GM12878 (cell line): ENCODE measurements at regions not wholly inside any gene's neighbourhood (a gene's known extent, or its start where the extent isn't known, plus 50 kb on each side); places are given as distances from the start of the nearest gene placed in this dataset.

ENCODE experiments used
- ATAC-seq: fragments of 200-7000 bp; cut with Tn5 transposase; 3 replicates; pipeline ENCODE4 v1.9.1; 2020; ENCODE audit warnings: mild to moderate bottlenecking, moderate library complexity
- BruUV-seq: library from RNA; stranded (reverse); fragments of 400-500 nt; replicated peaks from 2 replicates; lab custom pipeline; 2021; lab: Mats Ljungman, UMichigan
- CTCF ChIA-PET: fragments of 300-600 bp; sonication (Branson Sonifier 250); formaldehyde crosslinking; extraction: SDS; loops from one replicate; lab custom pipeline; 2021; ENCODE audit warnings: inconsistent platforms; lab: Yijun Ruan, JAX
- POLR2A ChIA-PET: fragments of 350-600 bp; formaldehyde crosslinking; extraction: SDS; loops from one replicate; lab custom pipeline; 2021; ENCODE audit warnings: inconsistent platforms; lab: Charles Lee
- RAD21 ChIA-PET: fragments of 300-600 bp; sonication (Branson Sonifier 250); formaldehyde crosslinking; loops from one replicate; lab custom pipeline; 2023; ENCODE audit warnings: antibody characterized with exemption; ENCODE audit not compliant: unreplicated experiment; lab: Charles Lee
- SMC1A ChIA-PET: fragments of 300-600 bp; sonication (Branson Sonifier 250); formaldehyde crosslinking; loops from one replicate; lab custom pipeline; 2023; ENCODE audit not compliant: unreplicated experiment, uncharacterized antibody; lab: Charles Lee
- DNase-seq: peaks from one replicate; pipeline ENCODE4 v3.0.0-alpha.2; 2011; ENCODE audit warnings: low read depth, low spot score
- FAIRE-seq: peaks from 3 replicates; lab custom pipeline; 2011; peaks lifted over from hg19 to GRCh38; lab: Jason Lieb, UNC
- H2AFZ ChIP-seq: 2 replicates; pipeline ENCODE4 v1.6.0; 2011; ENCODE audit warnings: low read depth, low read length, control low read depth; ENCODE audit not compliant: control insufficient read depth
- H3K27ac ChIP-seq: 2 replicates; pipeline ENCODE4 v1.5.1; 2011; ENCODE audit warnings: control low read depth; ENCODE audit not compliant: control insufficient read depth, insufficient read depth
- H3K27me3 ChIP-seq, 2 experiments: replicated peaks in 1 of 2; 2 replicates each; pipeline versions ENCODE4 v1.6.0 to v1.6.1; 2011; ENCODE audit warnings: low read length in 1 of 2; ENCODE audit not compliant: control insufficient read depth in 2 of 2, insufficient read depth in 2 of 2
- H3K36me3 ChIP-seq, 2 experiments: 2 replicates each; pipeline ENCODE4 v1.5.1; 2011; ENCODE audit warnings: low read length in 1 of 2; ENCODE audit not compliant: control insufficient read depth in 2 of 2, insufficient read depth in 2 of 2
- H3K4me1 ChIP-seq: 2 replicates; pipeline ENCODE4 v1.6.1; 2011; ENCODE audit warnings: mild to moderate bottlenecking, low read length, moderate library complexity, mixed read lengths; ENCODE audit not compliant: control insufficient read depth, insufficient read depth
- H3K4me2 ChIP-seq: 2 replicates; pipeline ENCODE4 v1.6.0; 2011; ENCODE audit warnings: control low read depth; ENCODE audit not compliant: control insufficient read depth, insufficient read depth
- H3K4me3 ChIP-seq: fragments of 200-600 bp; sonication (generic); 2 replicates; pipeline ENCODE4 v1.5.1; 2016
- H3K79me2 ChIP-seq: 2 replicates; pipeline ENCODE4 v1.6.0; 2011; ENCODE audit warnings: low read length; ENCODE audit not compliant: control insufficient read depth, insufficient read depth
- H3K9ac ChIP-seq: 2 replicates; pipeline ENCODE4 v1.8.0; 2011; ENCODE audit warnings: low read length, control low read depth, mixed read lengths; ENCODE audit not compliant: control insufficient read depth, insufficient read depth
- H3K9me3 ChIP-seq: replicated peaks from 3 replicates; pipeline ENCODE4 v1.5.1; 2011; ENCODE audit warnings: mild to moderate bottlenecking, low read length; ENCODE audit not compliant: control insufficient read depth, insufficient read depth
- H4K20me1 ChIP-seq: 2 replicates; pipeline ENCODE4 v1.6.0; 2011; ENCODE audit not compliant: control insufficient read depth, insufficient read depth
- CREM ChIP-seq: IDR thresholded peaks from 2 replicates; pipeline ENCODE4 v1.6.1; 2014; ENCODE audit warnings: antibody characterized with exemption, low read depth
- ELK1 ChIP-seq: IDR thresholded peaks from 2 replicates; pipeline ENCODE4 v1.6.1; 2012; ENCODE audit warnings: low read depth, low read length, improper control_type of control experiment
- SMAD5 ChIP-seq: IDR thresholded peaks from 2 replicates; pipeline ENCODE4 v1.6.1; 2016; ENCODE audit warnings: antibody characterized with exemption, low read depth
- SPI1 ChIP-seq: IDR thresholded peaks from 2 replicates; pipeline ENCODE4 v1.6.1; 2011; ENCODE audit warnings: low read depth, mild to moderate bottlenecking, low read length, moderate library complexity, borderline replicate concordance; ENCODE audit not compliant: insufficient read depth
- SRF ChIP-seq, 2 experiments: IDR thresholded peaks; 2 replicates each; pipeline ENCODE4 v1.6.1; 2011; ENCODE audit warnings: low read depth in 2 of 2, low read length in 2 of 2, mild to moderate bottlenecking in 1 of 2, moderate library complexity in 1 of 2
- TCF12 ChIP-seq: IDR thresholded peaks from 2 replicates; pipeline ENCODE4 v1.6.1; 2011; ENCODE audit warnings: low read depth, mild to moderate bottlenecking, low read length
- ZNF207 ChIP-seq: fragments of 450-650 bp; IDR thresholded peaks from 2 replicates; pipeline ENCODE4 v1.6.1; 2014; ENCODE audit warnings: antibody characterized with exemption, mild to moderate bottlenecking, borderline replicate concordance
- ZSCAN29 ChIP-seq: fragments of 450-650 bp; IDR thresholded peaks from 2 replicates; pipeline ENCODE4 v1.6.1; 2017; ENCODE audit warnings: mild to moderate bottlenecking, moderate library complexity
- ZZZ3 ChIP-seq: IDR thresholded peaks from 2 replicates; pipeline ENCODE4 v1.6.1; 2011; ENCODE audit warnings: low read depth; ENCODE audit not compliant: control insufficient read depth, insufficient read length
- WGBS: methylation state at CpG from one replicate; pipeline ENCODE4 v1.1.6; 2016; ENCODE audit warnings: low lambda C conversion rate; ENCODE audit not compliant: insufficient replicate concordance, insufficient coverage; ENCODE audit errors: missing lambda C conversion rate; 5-methylcytosine and 5-hydroxymethylcytosine counted together
- in situ Hi-C: fragments of 300-500 bp; cut with MboI; formaldehyde crosslinking; loops from 9 replicates; pipeline ENCODE4 v1.14.3; 2018; ENCODE audit warnings: mixed read lengths
- intact Hi-C: fragments of 100-400 bp; cut with micrococcal nuclease; formaldehyde crosslinking; loops from one replicate; pipeline ENCODE4 v1.14.2; 2022; ENCODE audit not compliant: unreplicated experiment
- TF ChIP-seq, protein P1 (sequence below): fragments of 450-650 bp; formaldehyde crosslinking; IDR thresholded peaks from 2 replicates; pipeline ENCODE4 v1.4.0; 2022; ENCODE audit warnings: mild to moderate bottlenecking, moderate library complexity
- TF ChIP-seq, protein P2 (sequence below): IDR thresholded peaks from 2 replicates; pipeline ENCODE4 v1.6.1; 2012; ENCODE audit warnings: low read length, inconsistent platforms

DNA sequence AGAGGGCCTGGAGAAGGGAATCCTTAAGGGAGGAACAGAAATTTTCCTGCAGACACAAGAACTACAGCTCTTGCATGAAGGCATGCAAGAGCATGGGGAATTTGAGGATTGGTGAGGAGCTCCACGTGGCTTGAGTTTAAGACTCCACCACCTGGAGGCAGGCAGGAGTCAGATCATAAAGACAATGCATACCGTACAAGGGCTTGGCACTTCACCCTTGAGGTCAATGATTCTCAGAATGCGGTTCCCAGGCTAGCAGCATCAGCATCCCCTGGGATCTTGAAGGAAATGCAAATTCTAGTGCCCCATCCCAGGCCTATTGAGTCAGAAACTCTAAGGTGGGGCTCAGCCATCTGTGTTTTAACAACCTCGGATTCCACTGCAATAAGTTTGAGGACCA is 143.8 kb downstream of the C7orf25 start:
- Histone ChIP-seq H4K20me1 (no peaks in the 10 kb centered on the region), H3K27ac (no peak overlapping the region), H3K4me1 (no peaks in the 10 kb centered on the region), H3K9ac (no peak overlapping the region), H3K4me3 (no peak overlapping the region), H3K36me3 (no peaks in the 10 kb centered on the region), H3K4me2 (no peak overlapping the region), H3K79me2 (no peaks in the 10 kb centered on the region), H3K9me3 (no peaks in the 10 kb centered on the region), H2AFZ (no peak overlapping the region), H3K27me3 (no peaks in the 10 kb centered on the region)
- ChIA-PET CTCF (no interaction called here), RAD21 (no interaction called here), POLR2A (no interaction called here), SMC1A (no interaction called here)
- no peak for FAIRE-seq
- in situ Hi-C loops (no loop called here), intact Hi-C loops (no loop called here)
- no TSS peak for BruUV-seq
- TF ChIP-seq ELK1 (no peak), ZZZ3 (no peak), CREM (no peak), ZSCAN29 (no peak)
- WGBS, result 2% methylated on average over 4 of the region's 4 CpGs
- DNase-seq, result no peak
- ATAC-seq, result no peak

- H4K20me1 ChIP-seq, result no peaks in the 10 kb centered on the region
- DNase-seq (no peak), ATAC-seq (no peak), FAIRE-seq (no peak)
- SMC1A ChIA-PET, result no interaction called here
- H3K27me3 ChIP-seq, result no peaks in the 10 kb centered on the region
- POLR2A ChIA-PET, result no interaction called here
- 17% methylated on average over 2 of the region's 3 CpGs for WGBS
- H3K9me3 ChIP-seq, result no peaks in the 10 kb centered on the region
- H3K4me3 ChIP-seq, result no peak overlapping the region
- no peak overlapping the region for H3K4me2 ChIP-seq
- RAD21 ChIA-PET, result no interaction called here
- in situ Hi-C loops (no loop called here), intact Hi-C loops (no loop called here)
- H3K36me3 ChIP-seq, result no peaks in the 10 kb centered on the region
- CTCF ChIA-PET, result interaction anchor here (0.9 kb wide), 1 partner anchor 22 kb away, joined by 3 read pairs; no protein-coding TSS in a partner anchor
- no peak overlapping the region for H2AFZ ChIP-seq
- no peak overlapping the region for H3K9ac ChIP-seq
- H3K79me2 ChIP-seq, result no peaks in the 10 kb centered on the region
- no TSS peak for BruUV-seq
- no peaks in the 10 kb centered on the region for H3K4me1 ChIP-seq
- no peak overlapping the region for H3K27ac ChIP-seq
- TF ChIP-seq TCF12 (no peak), SPI1 (no peak), SRF (IDR thresholded peaks at IDR 0.05; ENCODE audit: low read depth in 2 of 2, low read length in 2 of 2) (no peak), SMAD5 (no peak), ZNF207 (no peak)
- TF ChIP-seq, protein P1, sequence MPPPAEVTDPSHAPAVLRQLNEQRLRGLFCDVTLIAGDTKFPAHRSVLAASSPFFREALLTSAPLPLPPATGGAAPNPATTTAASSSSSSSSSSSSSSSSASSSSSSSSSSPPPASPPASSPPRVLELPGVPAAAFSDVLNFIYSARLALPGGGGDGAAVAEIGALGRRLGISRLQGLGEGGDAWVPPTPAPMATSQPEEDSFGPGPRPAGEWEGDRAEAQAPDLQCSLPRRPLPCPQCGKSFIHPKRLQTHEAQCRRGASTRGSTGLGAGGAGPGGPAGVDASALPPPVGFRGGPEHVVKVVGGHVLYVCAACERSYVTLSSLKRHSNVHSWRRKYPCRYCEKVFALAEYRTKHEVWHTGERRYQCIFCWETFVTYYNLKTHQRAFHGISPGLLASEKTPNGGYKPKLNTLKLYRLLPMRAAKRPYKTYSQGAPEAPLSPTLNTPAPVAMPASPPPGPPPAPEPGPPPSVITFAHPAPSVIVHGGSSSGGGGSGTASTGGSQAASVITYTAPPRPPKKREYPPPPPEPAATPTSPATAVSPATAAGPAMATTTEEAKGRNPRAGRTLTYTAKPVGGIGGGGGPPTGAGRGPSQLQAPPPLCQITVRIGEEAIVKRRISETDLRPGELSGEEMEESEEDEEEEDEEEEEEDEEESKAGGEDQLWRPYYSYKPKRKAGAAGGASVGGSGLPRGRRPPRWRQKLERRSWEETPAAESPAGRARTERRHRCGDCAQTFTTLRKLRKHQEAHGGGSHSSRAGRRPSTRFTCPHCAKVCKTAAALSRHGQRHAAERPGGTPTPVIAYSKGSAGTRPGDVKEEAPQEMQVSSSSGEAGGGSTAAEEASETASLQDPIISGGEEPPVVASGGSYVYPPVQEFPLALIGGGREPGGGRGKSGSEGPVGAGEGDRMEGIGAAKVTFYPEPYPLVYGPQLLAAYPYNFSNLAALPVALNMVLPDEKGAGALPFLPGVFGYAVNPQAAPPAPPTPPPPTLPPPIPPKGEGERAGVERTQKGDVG, result no peak
- TF ChIP-seq, protein P2, sequence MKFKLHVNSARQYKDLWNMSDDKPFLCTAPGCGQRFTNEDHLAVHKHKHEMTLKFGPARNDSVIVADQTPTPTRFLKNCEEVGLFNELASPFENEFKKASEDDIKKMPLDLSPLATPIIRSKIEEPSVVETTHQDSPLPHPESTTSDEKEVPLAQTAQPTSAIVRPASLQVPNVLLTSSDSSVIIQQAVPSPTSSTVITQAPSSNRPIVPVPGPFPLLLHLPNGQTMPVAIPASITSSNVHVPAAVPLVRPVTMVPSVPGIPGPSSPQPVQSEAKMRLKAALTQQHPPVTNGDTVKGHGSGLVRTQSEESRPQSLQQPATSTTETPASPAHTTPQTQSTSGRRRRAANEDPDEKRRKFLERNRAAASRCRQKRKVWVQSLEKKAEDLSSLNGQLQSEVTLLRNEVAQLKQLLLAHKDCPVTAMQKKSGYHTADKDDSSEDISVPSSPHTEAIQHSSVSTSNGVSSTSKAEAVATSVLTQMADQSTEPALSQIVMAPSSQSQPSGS, result no peak
These were observed 145.0 kb downstream of the C7orf25 start for GRCh38 chr7:42766782-42767423.
